ENCODE measurements at regions not wholly inside any gene's neighbourhood (a gene's known extent, or its start where the extent isn't known, plus 50 kb on each side); places are given as distances from the start of the nearest gene placed in this dataset.

GRCh38 chr11:104620991-104621390, 277.3 kb downstream of the CASP12 start:
- TF ChIP-seq CTCF (IDR thresholded peaks at IDR 0.05; ENCODE audit: insufficient read depth, low read length, severe bottlenecking), result no peak
- Histone ChIP-seq H3K27me3 (ENCODE audit: control insufficient read depth, insufficient read depth, low read length) (no peaks in the 10 kb centered on the region), H3K4me3 (ENCODE audit: low read depth, low read length) (no peak overlapping the region), H3K36me3 (ENCODE audit: control insufficient read depth, insufficient read depth, low read length) (no peaks in the 10 kb centered on the region)
- no peak for FAIRE-seq
- no peak for DNase-seq (ENCODE audit: low read depth)

GRCh38 chr11:104619751-104620150, 278.5 kb downstream of the CASP12 start:
- no peak for TF ChIP-seq CTCF (IDR thresholded peaks at IDR 0.05; ENCODE audit: insufficient read depth, low read length, severe bottlenecking)
- no peaks in the 10 kb centered on the region for H3K36me3 ChIP-seq (ENCODE audit: control insufficient read depth, insufficient read depth, low read length)
- no peaks in the 10 kb centered on the region for H3K27me3 ChIP-seq (ENCODE audit: control insufficient read depth, insufficient read depth, low read length)
- FAIRE-seq, result no peak
- H3K4me3 ChIP-seq (ENCODE audit: low read depth, low read length), result no peak overlapping the region
- DNase-seq (ENCODE audit: low read depth), result no peak

GRCh38 chr11:104618954-104619353, 279.3 kb downstream of the CASP12 start:
- no peak for TF ChIP-seq CTCF (IDR thresholded peaks at IDR 0.05; ENCODE audit: insufficient read depth, low read length, severe bottlenecking)
- no peaks in the 10 kb centered on the region for H3K36me3 ChIP-seq (ENCODE audit: control insufficient read depth, insufficient read depth, low read length)
- FAIRE-seq, result no peak
- no peak overlapping the region for H3K4me3 ChIP-seq (ENCODE audit: low read depth, low read length)
- H3K27me3 ChIP-seq (ENCODE audit: control insufficient read depth, insufficient read depth, low read length), result no peaks in the 10 kb centered on the region
- no peak for DNase-seq (ENCODE audit: low read depth)

- no peak for TF ChIP-seq CTCF (IDR thresholded peaks at IDR 0.05; ENCODE audit: insufficient read depth, low read length, severe bottlenecking)
- H3K27me3 ChIP-seq (ENCODE audit: control insufficient read depth, insufficient read depth, low read length), result no peaks in the 10 kb centered on the region
- no peak overlapping the region for H3K4me3 ChIP-seq (ENCODE audit: low read depth, low read length)
- FAIRE-seq (no peak), DNase-seq (ENCODE audit: low read depth) (no peak)
- no peaks in the 10 kb centered on the region for H3K36me3 ChIP-seq (ENCODE audit: control insufficient read depth, insufficient read depth, low read length)
These were observed 283.3 kb downstream of the CASP12 start for GRCh38 chr11:104614961-104615360.

- no peak overlapping the region for H3K4me3 ChIP-seq (ENCODE audit: low read depth, low read length)
- H3K36me3 ChIP-seq (ENCODE audit: control insufficient read depth, insufficient read depth, low read length), result no peaks in the 10 kb centered on the region
- DNase-seq (ENCODE audit: low read depth), result no peak
- FAIRE-seq, result no peak
- H3K27me3 ChIP-seq (ENCODE audit: control insufficient read depth, insufficient read depth, low read length), result no peaks in the 10 kb centered on the region
- no peak for TF ChIP-seq CTCF (IDR thresholded peaks at IDR 0.05; ENCODE audit: insufficient read depth, low read length, severe bottlenecking)
These were observed 284.1 kb downstream of the CASP12 start for GRCh38 chr11:104614117-104614680.

GRCh38 chr11:104610635-104611034, 287.6 kb downstream of the CASP12 start:
- DNase-seq (ENCODE audit: low read depth) (no peak), FAIRE-seq (no peak)

More at GRCh38 chr11:104610635-104611034, 287.6 kb downstream of the CASP12 start:
- no peak for TF ChIP-seq CTCF (IDR thresholded peaks at IDR 0.05; ENCODE audit: insufficient read depth, low read length, severe bottlenecking)
- H3K36me3 ChIP-seq (ENCODE audit: control insufficient read depth, insufficient read depth, low read length), result no peaks in the 10 kb centered on the region
- H3K27me3 ChIP-seq (ENCODE audit: control insufficient read depth, insufficient read depth, low read length), result no peaks in the 10 kb centered on the region
- H3K4me3 ChIP-seq (ENCODE audit: low read depth, low read length), result no peak overlapping the region

Data from bronchial epithelial cell (primary cell).